HG02981 (cell line): ENCODE measurements at regions not wholly inside any gene's neighbourhood (a gene's known extent, or its start where the extent isn't known, plus 50 kb on each side); places are given as distances from the start of the nearest gene placed in this dataset.
"Not testable (repeated sequence)": the region's sequence is repeated elsewhere in the genome, so short reads cannot be mapped to it uniquely, and the experiment has no call there.

Experiments used
- ATAC-seq: cut with Tn5 transposase; IDR thresholded peaks from one replicate; pipeline ENCODE4 v1.9.1; 2021; ENCODE audit warnings: mild to moderate bottlenecking, moderate library complexity; ENCODE audit not compliant: unreplicated experiment

- ATAC-seq, result no peak
Observed at GRCh38 chr18:52227536-52227935, 112.5 kb upstream of the DCC start.

GRCh38 chr18:52228166-52228565 is 111.8 kb upstream of the DCC start:
- ATAC-seq, result no peak

- no peak for ATAC-seq
Observed at GRCh38 chr18:52236131-52236530, 103.9 kb upstream of the DCC start.

GRCh38 chr18:52237551-52237950 is 102.4 kb upstream of the DCC start:
- ATAC-seq, result no peak

GRCh38 chr18:52242711-52243110 is 97.3 kb upstream of the DCC start:
- no peak for ATAC-seq

- no peak for ATAC-seq
Observed at GRCh38 chr18:52244658-52245057, 95.3 kb upstream of the DCC start.

- no peak for ATAC-seq
Observed at GRCh38 chr18:52254367-52254766, 85.6 kb upstream of the DCC start.

GRCh38 chr18:52257417-52257816 is 82.6 kb upstream of the DCC start:
- ATAC-seq, result not testable (repeated sequence)

- ATAC-seq, result no peak
Observed at GRCh38 chr18:52275817-52276216, 64.2 kb upstream of the DCC start.

- ATAC-seq, result no peak
Observed at GRCh38 chr18:52277785-52278184, 62.2 kb upstream of the DCC start.

- no peak for ATAC-seq
Observed at GRCh38 chr18:52278191-52278590, 61.8 kb upstream of the DCC start.

GRCh38 chr18:52280702-52281101 is 59.3 kb upstream of the DCC start:
- ATAC-seq, result no peak

- ATAC-seq, result no peak
Observed at GRCh38 chr18:52283927-52284326, 56.1 kb upstream of the DCC start.

- ATAC-seq, result no peak
Observed at GRCh38 chr18:52286675-52287074, 53.3 kb upstream of the DCC start.

GRCh38 chr18:52287151-52287550 is 52.8 kb upstream of the DCC start:
- no peak for ATAC-seq

- ATAC-seq, result peak; percentile 87
Observed at GRCh38 chr18:52288403-52289004, 51.5 kb upstream of the DCC start.

GRCh38 chr18:52289392-52289791 is 50.6 kb upstream of the DCC start:
- no peak for ATAC-seq
